ENCODE measurements at regions not wholly inside any gene's neighbourhood (a gene's known extent, or its start where the extent isn't known, plus 50 kb on each side); places are given as distances from the start of the nearest gene placed in this dataset.

GRCh38 chr15:77713281-77713680, 80.6 kb upstream of the LINGO1 start:
- DNase-seq (ENCODE audit: low spot score) = no peak

DNA sequence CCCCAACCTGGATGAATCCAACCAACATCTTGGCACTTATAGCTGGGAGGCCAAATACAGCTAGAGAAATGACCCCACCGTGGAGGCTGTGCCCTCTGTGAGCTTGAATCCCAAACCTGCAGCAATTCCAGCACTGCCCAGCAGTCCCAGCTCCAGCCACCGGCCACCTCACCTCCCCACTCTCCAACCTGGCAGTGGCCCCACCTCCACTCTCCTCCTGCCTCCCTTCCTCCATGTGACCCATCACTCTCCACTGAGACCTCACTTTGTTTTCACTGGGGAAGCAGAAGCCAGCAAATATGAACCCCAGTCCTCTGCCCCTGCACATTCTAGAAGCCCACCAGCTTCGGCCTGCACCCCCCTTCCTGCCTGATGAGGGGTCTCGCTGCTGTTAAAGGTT, 79.7 kb upstream of the LINGO1 start:
- no peak for DNase-seq (ENCODE audit: low spot score)

GRCh38 chr15:77710637-77711036, 77.9 kb upstream of the LINGO1 start:
- no peak for DNase-seq (ENCODE audit: low spot score)

- DNase-seq (ENCODE audit: low spot score) = no peak
These were observed 77.5 kb upstream of the LINGO1 start for GRCh38 chr15:77710206-77710605.

DNA sequence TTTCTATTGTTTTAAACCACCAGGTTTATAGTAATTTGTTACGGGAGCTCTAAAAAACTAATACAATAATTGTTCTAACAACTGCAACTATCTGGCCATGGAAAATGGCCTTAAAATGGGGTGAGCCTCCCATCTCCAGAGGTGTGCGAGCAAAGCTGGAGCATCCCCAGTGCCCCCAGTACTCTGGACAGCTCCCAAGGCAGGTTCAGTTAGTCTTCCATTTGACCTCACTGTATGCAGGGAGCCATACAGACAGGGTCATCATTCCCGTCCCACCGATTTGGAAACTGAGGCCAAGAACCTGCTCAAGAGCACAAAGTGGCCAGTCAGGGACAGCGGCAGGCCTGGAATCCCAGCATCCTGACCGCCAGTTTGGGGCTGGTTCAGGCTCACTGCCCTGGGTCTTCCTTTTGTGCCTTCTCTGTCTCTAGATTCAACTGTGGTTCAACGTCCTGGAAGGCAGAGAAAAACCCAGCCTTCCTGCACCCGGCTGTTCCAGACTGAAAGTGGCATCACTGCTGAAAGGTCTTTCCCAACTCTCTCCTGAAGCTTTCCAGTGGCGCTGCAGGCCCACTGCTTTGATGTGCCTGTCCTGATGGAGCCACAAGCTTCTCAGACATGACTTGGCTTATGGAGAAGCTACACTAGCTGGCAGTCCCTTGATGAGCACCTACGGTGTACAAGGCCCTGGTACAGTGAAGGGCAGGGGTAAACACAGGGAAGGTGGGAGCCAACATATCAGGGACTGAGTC, 76.6 kb upstream of the LINGO1 start:
- no peak for DNase-seq (ENCODE audit: low spot score)

DNA sequence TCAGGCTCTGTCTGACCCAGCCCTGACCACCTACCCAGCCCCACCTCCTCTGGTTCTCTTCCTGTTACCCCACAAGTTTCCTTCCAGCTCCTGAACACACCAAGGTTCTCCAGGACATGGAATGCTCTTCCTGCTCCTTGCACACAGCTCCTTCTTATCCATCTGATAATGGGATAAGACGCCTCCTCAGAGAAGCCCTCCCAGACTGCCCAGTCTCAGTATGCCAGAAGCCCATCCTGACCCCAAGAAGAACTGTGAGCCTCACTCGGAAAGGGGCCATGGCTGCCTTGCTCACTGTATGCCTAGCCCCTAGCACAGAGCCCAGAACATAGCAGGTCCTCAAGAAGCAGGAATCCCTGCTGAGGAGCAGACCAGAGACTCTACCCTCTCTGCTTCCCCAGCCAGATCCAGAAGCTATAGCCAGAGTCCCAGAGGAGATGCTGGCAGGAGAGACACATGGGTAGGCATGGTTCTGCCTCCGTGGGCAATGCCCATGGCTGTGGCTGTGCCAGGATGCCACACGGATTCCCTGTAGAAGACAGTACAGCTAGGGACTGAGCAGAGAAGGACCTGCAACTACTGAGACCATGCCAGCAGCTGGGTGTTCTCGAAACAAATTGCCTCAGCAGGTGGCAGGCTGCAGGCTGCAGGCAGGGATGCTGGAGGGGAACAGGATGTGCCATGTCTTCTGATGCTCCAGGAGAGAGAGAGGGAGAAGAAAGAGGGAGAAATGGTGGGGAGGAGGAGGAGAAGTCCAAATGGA, 74.0 kb upstream of the LINGO1 start:
- no peak for DNase-seq (ENCODE audit: low spot score)

- DNase-seq (ENCODE audit: low spot score) = no peak
These were observed 69.7 kb upstream of the LINGO1 start for GRCh38 chr15:77702211-77702957.

DNA sequence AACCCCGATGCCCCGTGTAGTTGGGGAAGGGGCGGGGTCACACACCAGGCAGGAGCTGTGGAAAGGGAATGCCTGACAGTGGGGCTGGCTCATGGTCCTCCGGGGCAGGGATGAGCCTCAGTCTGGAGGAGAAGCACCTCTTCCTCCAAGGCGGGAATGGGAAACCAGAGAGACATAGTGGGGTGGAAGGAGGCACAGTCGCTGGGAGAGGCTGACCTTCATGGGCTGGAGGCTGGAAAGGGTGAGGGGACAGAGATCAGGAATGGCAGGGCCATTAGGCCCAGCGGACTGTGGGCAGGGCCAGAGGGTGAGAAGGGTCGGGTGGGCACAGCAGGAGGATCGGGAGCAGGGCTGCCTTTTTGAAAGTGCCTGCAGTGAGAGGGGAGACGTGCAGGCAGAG, 65.8 kb upstream of the LINGO1 start:
- DNase-seq (ENCODE audit: low spot score) = no peak

- no peak for DNase-seq (ENCODE audit: low spot score)
These were observed 65.2 kb upstream of the LINGO1 start for GRCh38 chr15:77697893-77698292.

DNA sequence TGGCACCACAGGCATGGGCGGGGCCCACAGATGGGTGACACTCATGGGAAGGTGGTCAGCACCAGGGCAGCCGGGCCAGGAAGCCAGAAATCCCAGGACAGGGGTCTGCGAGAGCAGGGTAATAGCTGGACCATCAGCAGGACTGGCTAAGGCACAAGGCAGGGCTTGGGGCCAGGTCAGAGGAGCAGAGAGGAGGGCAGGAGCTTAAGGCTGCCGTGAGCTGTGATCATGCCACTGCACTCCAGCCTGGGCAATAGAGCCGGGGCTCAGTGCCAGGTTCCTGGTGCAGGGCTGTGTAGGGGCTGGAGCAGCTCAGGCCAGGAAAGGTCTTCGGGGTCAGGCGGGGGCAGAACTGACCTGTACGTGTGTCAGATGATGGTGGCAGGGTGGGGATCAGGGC, 64.2 kb upstream of the LINGO1 start:
- DNase-seq (ENCODE audit: low spot score) = no peak

GRCh38 chr15:77695961-77696582, 63.4 kb upstream of the LINGO1 start:
- no peak for DNase-seq (ENCODE audit: low spot score)

DNA sequence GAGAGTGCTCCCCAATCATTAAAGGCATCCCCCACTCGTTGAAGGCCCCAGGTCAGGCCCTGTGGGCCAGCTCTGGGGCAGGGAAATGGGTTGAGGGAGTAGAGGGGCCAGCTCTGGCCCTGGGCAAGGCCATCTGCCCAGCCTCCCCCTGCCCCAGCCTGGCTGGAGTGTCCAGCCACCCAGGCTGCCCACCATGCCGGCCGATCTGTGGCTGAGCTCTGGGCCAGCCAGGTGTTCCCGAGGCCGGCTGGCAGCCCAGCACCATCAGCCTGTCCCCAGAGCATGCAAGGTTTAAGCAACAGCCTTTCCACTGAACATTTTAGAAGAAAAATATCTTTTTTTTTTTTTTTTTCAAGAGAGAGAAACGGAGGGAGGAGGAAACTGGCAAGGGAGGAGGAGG, 62.8 kb upstream of the LINGO1 start:
- no peak for DNase-seq (ENCODE audit: low spot score)

DNA sequence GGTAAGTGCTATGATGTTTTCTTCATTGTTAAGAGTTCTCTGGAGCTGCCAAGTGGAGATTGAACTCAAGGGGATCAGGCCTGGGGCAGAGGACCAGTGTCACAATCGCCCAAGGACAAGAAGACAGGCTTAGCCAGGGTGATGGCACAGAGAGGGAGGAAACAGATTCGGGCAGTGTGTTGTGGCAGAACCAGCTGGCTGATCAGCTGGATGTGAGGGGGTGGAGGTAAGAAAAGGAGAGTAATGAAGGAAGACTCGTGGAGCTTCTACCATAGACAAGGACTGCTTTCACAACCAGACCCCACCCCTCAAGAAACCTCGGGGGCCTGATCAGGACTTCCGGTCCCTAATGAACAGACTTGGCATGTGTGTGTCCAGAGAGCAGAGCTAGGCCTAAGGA, 60.9 kb upstream of the LINGO1 start:
- DNase-seq (ENCODE audit: low spot score) = no peak

DNA sequence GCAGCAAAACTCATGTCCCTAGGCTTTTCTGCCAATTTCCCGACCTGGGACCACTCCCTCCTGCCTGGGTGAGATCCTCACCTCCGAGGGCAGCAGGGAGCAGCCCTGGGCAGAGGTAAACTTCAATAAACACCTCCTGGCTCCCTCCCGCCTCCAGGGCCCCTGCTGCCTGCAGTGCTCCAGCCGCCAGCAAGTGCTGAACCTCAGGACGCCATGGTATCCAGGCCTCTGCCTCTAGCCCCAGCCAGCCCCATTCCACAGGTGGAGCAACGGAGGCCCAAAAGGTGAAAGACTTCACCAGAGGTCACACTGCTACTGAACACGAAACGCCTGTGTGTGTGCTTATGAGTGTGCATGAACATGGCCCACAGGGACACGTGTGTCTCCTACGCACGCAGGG, 59.9 kb upstream of the LINGO1 start:
- DNase-seq (ENCODE audit: low spot score) = no peak

GRCh38 chr15:77691607-77692006, 58.9 kb upstream of the LINGO1 start:
- no peak for DNase-seq (ENCODE audit: low spot score)

DNA sequence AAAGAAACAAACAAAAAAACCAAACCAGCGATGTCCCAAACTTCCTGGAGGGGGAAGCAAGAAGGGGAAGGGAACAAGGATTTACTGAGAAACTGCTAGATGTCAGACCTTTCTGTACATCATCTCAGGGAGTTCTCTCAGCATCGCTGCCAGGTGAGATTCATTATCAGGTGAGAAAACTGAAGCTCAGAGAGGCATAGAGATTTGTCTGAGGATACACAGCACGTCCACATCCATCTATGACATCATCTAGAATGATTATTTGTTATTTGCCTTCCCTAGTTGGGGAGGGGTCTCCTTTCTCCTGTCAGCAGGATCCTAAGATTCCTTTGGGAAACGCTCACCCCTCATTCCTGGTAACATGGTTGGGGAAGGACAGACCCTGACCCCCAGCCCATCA, 57.1 kb upstream of the LINGO1 start:
- DNase-seq (ENCODE audit: low spot score) = no peak

DNA sequence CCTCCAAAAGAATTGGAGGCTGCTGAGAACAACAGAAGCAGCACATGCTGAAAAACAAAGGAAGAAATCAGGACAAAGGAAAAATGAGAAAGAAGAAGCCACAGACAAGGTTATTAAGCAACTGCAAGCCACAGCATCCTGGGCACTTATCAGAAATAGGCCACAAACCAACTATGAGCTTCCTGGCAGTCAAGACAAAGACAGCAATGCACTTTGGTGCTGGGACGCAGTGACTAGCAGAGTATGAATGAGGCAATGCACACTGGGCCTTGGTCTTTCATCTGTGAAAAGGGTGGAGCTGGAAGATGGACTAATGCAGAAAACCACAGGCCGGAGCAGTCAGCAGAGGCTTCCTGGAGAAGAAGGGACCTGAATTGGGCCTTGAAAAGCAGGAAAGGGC, 56.0 kb upstream of the LINGO1 start:
- DNase-seq (ENCODE audit: low spot score) = no peak

GRCh38 chr15:77688266-77688665, 55.6 kb upstream of the LINGO1 start:
- DNase-seq (ENCODE audit: low spot score) = no peak

DNA sequence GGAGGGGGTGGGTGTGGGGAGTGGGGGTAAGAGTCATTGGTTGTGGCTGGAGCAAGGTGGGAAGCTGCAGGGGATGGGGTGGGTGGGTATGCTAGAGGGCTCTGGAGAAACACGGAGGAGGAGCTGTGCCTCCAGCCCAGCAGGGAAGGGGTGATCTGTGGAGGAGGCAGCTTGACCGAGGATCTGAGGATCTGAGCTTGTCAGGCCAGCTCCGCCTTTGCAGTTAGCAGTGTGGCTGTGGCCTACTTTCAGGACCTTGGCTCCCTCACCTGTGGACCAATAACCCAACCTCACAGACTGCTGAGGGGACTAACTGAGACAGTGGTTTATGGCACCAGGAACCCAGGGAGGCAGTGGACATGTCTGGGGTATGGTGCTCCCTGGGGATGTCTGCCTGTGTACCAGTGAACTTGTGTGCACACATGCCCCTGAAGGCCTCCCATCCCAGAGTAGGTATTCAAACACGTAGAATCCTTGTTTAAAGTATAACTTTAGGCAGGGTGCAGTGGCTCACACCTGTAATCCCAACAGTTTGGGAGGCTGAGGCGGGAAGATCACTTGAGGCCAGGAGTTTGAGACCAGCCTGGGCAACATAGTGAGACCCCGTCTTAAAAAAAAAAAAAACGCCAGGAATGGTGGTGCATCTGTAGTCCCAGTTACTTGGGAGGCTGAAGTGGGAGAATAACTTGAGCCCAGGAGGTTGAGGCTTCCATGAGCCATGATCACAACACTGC, 52.5 kb upstream of the LINGO1 start:
- DNase-seq (ENCODE audit: low spot score) = no peak

GRCh38 chr15:77684341-77685081, 51.8 kb upstream of the LINGO1 start:
- no peak for DNase-seq (ENCODE audit: low spot score)

DNA sequence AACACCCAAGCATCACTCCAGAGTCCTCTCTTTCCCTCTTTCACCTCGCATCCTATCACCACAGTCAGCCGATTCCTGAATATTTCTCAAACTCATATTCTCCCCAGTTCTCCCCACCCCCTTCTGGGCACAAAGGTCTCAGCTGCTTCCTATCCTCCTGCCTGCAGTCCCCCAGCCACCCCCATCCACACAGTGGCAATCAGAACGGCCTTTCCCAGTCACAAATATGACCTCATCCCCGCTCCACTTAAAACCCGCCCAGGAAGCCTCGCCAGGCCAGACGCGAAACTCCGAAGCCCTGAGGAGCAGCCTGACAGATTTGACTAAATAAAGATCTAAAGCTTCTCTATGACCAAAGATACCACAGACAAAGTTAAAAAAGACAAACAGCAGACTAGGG, 49.9 kb upstream of the LINGO1 start:
- no peak for DNase-seq (ENCODE audit: low spot score)
